ENCODE measurements at regions not wholly inside any gene's neighbourhood (a gene's known extent, or its start where the extent isn't known, plus 50 kb on each side); places are given as distances from the start of the nearest gene placed in this dataset.

DNA sequence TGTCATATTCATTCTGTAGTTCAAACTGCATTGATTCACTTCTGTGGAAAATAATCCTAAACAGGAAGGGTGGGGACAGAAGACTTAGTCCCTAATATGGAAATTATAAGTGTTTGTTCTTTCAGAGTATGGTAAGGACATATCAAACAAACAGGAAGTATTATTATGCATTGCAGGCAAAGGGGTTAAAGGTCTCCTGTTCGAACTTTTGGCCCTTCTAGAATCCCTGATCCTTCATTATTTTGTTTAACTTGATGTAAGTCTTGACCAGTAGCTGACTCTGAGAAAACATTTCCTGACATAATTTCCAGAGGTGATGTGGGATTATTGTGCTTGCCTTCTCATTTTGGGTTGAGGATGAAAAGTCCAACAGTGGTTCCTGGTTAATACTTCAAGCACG is 215.4 kb upstream of the ADGRL2 start:
- TF ChIP-seq, protein P1, sequence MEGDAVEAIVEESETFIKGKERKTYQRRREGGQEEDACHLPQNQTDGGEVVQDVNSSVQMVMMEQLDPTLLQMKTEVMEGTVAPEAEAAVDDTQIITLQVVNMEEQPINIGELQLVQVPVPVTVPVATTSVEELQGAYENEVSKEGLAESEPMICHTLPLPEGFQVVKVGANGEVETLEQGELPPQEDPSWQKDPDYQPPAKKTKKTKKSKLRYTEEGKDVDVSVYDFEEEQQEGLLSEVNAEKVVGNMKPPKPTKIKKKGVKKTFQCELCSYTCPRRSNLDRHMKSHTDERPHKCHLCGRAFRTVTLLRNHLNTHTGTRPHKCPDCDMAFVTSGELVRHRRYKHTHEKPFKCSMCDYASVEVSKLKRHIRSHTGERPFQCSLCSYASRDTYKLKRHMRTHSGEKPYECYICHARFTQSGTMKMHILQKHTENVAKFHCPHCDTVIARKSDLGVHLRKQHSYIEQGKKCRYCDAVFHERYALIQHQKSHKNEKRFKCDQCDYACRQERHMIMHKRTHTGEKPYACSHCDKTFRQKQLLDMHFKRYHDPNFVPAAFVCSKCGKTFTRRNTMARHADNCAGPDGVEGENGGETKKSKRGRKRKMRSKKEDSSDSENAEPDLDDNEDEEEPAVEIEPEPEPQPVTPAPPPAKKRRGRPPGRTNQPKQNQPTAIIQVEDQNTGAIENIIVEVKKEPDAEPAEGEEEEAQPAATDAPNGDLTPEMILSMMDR (IDR thresholded peaks at IDR 0.05; ENCODE audit: insufficient read depth in 1 of 2, low read depth in 1 of 2, low read length in 1 of 2, severe bottlenecking in 1 of 2, unreplicated experiment in 1 of 2): no peak
- Histone ChIP-seq H3K4me3 (ENCODE audit: low read depth, low read length) (no peak overlapping the region), H3K9me3 (no peaks in the 10 kb centered on the region), H3K27me3 (replicated peaks; ENCODE audit: control insufficient read depth, insufficient read depth, low read length) (no peaks in the 10 kb centered on the region), H3K4me1 (no peaks in the 10 kb centered on the region), H3K36me3 (ENCODE audit: control insufficient read depth, insufficient read depth, low read length) (no peaks in the 10 kb centered on the region)
- CTCF ChIA-PET: no interaction called here
- Mint-ChIP-seq H3K9me3 (ENCODE audit: unreplicated experiment) (no peaks in the 10 kb centered on the region), H3K4me3 (ENCODE audit: unreplicated experiment) (no peak overlapping the region), H3K4me1 (ENCODE audit: low read depth, unreplicated experiment) (no peaks in the 10 kb centered on the region), H3K36me3 (ENCODE audit: insufficient read depth, unreplicated experiment) (no peaks in the 10 kb centered on the region), H3K27me3 (ENCODE audit: insufficient read depth, unreplicated experiment) (no peaks in the 10 kb centered on the region), H3K27ac (ENCODE audit: unreplicated experiment) (no peak overlapping the region)
- BruUV-seq (replicated peaks): no TSS peak
- no peak for DNase-seq
- intact Hi-C loops (cut with micrococcal nuclease; ENCODE audit: unreplicated experiment): no loop called here
- POLR2A ChIA-PET: no interaction called here

DNA sequence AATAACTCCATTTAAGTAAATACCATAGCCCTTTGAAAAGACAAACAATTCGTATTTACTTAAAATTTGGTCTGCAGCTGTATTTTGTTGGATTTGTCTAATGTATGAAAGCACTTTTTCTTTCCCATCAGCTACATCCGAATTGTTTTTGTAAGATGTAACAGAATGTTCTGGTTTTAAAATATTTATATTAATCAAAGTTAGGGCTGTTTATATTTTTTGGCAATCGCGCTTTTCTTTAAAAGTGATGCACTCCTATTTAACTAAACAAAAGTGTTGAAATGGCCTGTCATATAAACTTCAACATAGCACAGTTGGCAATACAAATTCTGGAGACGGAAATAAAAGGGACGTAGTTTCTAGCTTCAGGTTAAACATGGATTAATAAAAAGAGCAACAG is 216.3 kb upstream of the ADGRL2 start:
- H3K4me3 ChIP-seq (ENCODE audit: low read depth, low read length): no peak overlapping the region
- H3K27ac Mint-ChIP-seq (ENCODE audit: unreplicated experiment): no peak overlapping the region
- TF ChIP-seq, protein P1 (IDR thresholded peaks at IDR 0.05; ENCODE audit: insufficient read depth in 1 of 2, low read depth in 1 of 2, low read length in 1 of 2, severe bottlenecking in 1 of 2, unreplicated experiment in 1 of 2): no peak
- H3K9me3 ChIP-seq: no peaks in the 10 kb centered on the region
- no peaks in the 10 kb centered on the region for H3K27me3 ChIP-seq (replicated peaks; ENCODE audit: control insufficient read depth, insufficient read depth, low read length)
- no peak overlapping the region for H3K4me3 Mint-ChIP-seq (ENCODE audit: unreplicated experiment)
- no peaks in the 10 kb centered on the region for H3K4me1 ChIP-seq
- no peaks in the 10 kb centered on the region for H3K9me3 Mint-ChIP-seq (ENCODE audit: unreplicated experiment)
- CTCF ChIA-PET: no interaction called here
- intact Hi-C loops (cut with micrococcal nuclease; ENCODE audit: unreplicated experiment): no loop called here
- H3K36me3 ChIP-seq (ENCODE audit: control insufficient read depth, insufficient read depth, low read length): no peaks in the 10 kb centered on the region
- no TSS peak for BruUV-seq (replicated peaks)
- POLR2A ChIA-PET: no interaction called here
- no peaks in the 10 kb centered on the region for H3K27me3 Mint-ChIP-seq (ENCODE audit: insufficient read depth, unreplicated experiment)
- DNase-seq: no peak
- H3K4me1 Mint-ChIP-seq (ENCODE audit: low read depth, unreplicated experiment): no peaks in the 10 kb centered on the region
- no peaks in the 10 kb centered on the region for H3K36me3 Mint-ChIP-seq (ENCODE audit: insufficient read depth, unreplicated experiment)

DNA sequence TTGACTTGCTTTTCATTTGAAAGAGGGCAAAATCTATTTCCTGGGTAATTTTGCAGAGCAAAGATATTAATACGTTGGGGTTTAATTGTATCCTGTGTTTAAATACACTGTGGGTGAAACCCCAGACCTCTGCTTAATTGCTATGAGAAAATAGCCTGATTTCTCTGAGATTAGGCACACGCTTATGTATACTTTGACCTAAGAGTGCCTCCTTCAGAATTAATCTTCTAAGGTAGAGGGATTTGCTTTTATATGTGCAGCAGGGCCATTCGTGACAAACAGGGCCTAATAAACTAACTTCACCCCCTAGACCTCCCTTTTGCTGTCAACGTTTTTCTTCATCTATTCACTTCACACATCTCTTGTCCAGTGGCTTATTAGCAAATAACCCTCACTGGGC is 216.9 kb upstream of the ADGRL2 start:
- H3K4me3 ChIP-seq (ENCODE audit: low read depth, low read length): no peak overlapping the region
- H3K36me3 Mint-ChIP-seq (ENCODE audit: insufficient read depth, unreplicated experiment): no peaks in the 10 kb centered on the region
- CTCF ChIA-PET: no interaction called here
- no peaks in the 10 kb centered on the region for H3K27me3 Mint-ChIP-seq (ENCODE audit: insufficient read depth, unreplicated experiment)
- H3K27ac Mint-ChIP-seq (ENCODE audit: unreplicated experiment): no peak overlapping the region
- no peak overlapping the region for H3K4me3 Mint-ChIP-seq (ENCODE audit: unreplicated experiment)
- TF ChIP-seq, protein P1 (IDR thresholded peaks at IDR 0.05; ENCODE audit: insufficient read depth in 1 of 2, low read depth in 1 of 2, low read length in 1 of 2, severe bottlenecking in 1 of 2, unreplicated experiment in 1 of 2): no peak
- no peaks in the 10 kb centered on the region for H3K27me3 ChIP-seq (replicated peaks; ENCODE audit: control insufficient read depth, insufficient read depth, low read length)
- DNase-seq: no peak
- no peaks in the 10 kb centered on the region for H3K9me3 Mint-ChIP-seq (ENCODE audit: unreplicated experiment)
- no peaks in the 10 kb centered on the region for H3K9me3 ChIP-seq
- H3K36me3 ChIP-seq (ENCODE audit: control insufficient read depth, insufficient read depth, low read length): no peaks in the 10 kb centered on the region
- POLR2A ChIA-PET: no interaction called here
- intact Hi-C loops (cut with micrococcal nuclease; ENCODE audit: unreplicated experiment): no loop called here
- H3K4me1 Mint-ChIP-seq (ENCODE audit: low read depth, unreplicated experiment): no peaks in the 10 kb centered on the region
- no TSS peak for BruUV-seq (replicated peaks)
- no peaks in the 10 kb centered on the region for H3K4me1 ChIP-seq

Measured in Caco-2 (cell line).